Karpas-422 (cell line): ENCODE measurements at regions not wholly inside any gene's neighbourhood (a gene's known extent, or its start where the extent isn't known, plus 50 kb on each side); places are given as distances from the start of the nearest gene placed in this dataset.

ENCODE experiments used
- DNase-seq: peaks from one replicate; pipeline ENCODE4 v3.0.0-alpha.2; 2015
- H2AFZ ChIP-seq: fragments of 200-600 bp; sonication (generic); 2 replicates; pipeline ENCODE4 v1.6.1; 2014; ENCODE audit warnings: antibody characterized with exemption, low read length, mixed read lengths
- H3K27ac ChIP-seq: fragments of 200-600 bp; sonication (generic); 2 replicates; pipeline ENCODE4 v1.5.1; 2014; ENCODE audit warnings: mild to moderate bottlenecking, low read length, moderate library complexity
- H3K27me3 ChIP-seq: fragments of 200-600 bp; sonication (generic); 2 replicates; pipeline ENCODE4 v1.6.1; 2014; ENCODE audit warnings: low read length, mixed read lengths
- H3K36me3 ChIP-seq: fragments of 200-600 bp; sonication (generic); 2 replicates; pipeline ENCODE4 v1.6.1; 2014; ENCODE audit warnings: low read length, mixed read lengths; ENCODE audit not compliant: insufficient read depth
- H3K4me1 ChIP-seq: fragments of 200-600 bp; sonication (generic); 2 replicates; pipeline ENCODE4 v1.6.1; 2014; ENCODE audit warnings: mild to moderate bottlenecking, low read length, mixed read lengths
- H3K4me2 ChIP-seq: fragments of 200-600 bp; sonication (generic); 2 replicates; pipeline ENCODE4 v1.6.1; 2014; ENCODE audit warnings: low read length, low read depth, mild to moderate bottlenecking; ENCODE audit not compliant: poor library complexity, severe bottlenecking
- H3K4me3 ChIP-seq: fragments of 200-600 bp; sonication (generic); 2 replicates; pipeline ENCODE4 v1.5.1; 2014; ENCODE audit warnings: mild to moderate bottlenecking, antibody characterized with exemption, low read length, mixed read lengths
- H3K79me2 ChIP-seq: fragments of 200-600 bp; sonication (generic); 2 replicates; pipeline ENCODE4 v1.6.1; 2014; ENCODE audit warnings: mild to moderate bottlenecking, low read length, mixed read lengths
- H3K9ac ChIP-seq: fragments of 200-600 bp; sonication (generic); 2 replicates; pipeline ENCODE4 v1.6.0; 2014; ENCODE audit warnings: low read length
- H3K9me2 ChIP-seq: fragments of 200-600 bp; sonication (generic), shearing (Covaris generic); replicated peaks from 2 replicates; pipeline ENCODE4 v1.6.0; 2014; ENCODE audit warnings: mild to moderate bottlenecking, low read length, moderate library complexity; ENCODE audit not compliant: insufficient read depth
- H3K9me3 ChIP-seq: fragments of 300-700, 200-600 bp; sonication (generic); 2 replicates; pipeline ENCODE4 v1.6.1; 2014; ENCODE audit warnings: low read length, mixed read lengths
- H4K20me1 ChIP-seq: fragments of 200-600 bp; sonication (generic); 2 replicates; pipeline ENCODE4 v1.6.1; 2014; ENCODE audit warnings: mild to moderate bottlenecking, antibody characterized with exemption, low read length, low read depth; ENCODE audit not compliant: insufficient read depth

DNA sequence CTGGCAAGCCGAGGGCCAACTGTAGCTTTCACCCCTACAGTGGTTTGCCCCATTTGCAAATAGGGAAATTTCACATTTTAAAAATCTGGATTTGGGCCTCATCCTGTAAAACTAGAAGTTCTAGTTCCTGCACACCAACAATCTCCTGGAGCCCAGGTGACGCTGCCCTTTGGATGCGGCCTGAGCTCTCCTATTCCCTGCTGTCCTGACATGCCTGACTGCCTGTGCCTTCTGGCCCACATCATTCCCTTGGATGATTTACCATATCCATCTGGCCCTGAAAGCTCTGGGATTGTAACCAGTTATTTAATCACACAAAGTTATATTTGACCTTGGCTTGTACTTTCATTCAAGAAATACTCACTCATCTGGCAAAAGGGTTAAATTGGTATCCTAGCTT, 272.3 kb downstream of the ARRDC4 start:
- no peak overlapping the region for H2AFZ ChIP-seq
- H3K9me3 ChIP-seq = peaks cover 29% of the 10 kb centered on the region
- H3K27ac ChIP-seq = no peak overlapping the region
- no peak for DNase-seq
- H3K4me1 ChIP-seq = no peaks in the 10 kb centered on the region
- no peaks in the 10 kb centered on the region for H3K27me3 ChIP-seq
- no peaks in the 10 kb centered on the region for H3K9me2 ChIP-seq
- no peak overlapping the region for H3K9ac ChIP-seq
- H4K20me1 ChIP-seq = no peaks in the 10 kb centered on the region
- H3K36me3 ChIP-seq = no peaks in the 10 kb centered on the region
- H3K4me2 ChIP-seq = no peak overlapping the region
- H3K79me2 ChIP-seq = no peaks in the 10 kb centered on the region
- no peak overlapping the region for H3K4me3 ChIP-seq

DNA sequence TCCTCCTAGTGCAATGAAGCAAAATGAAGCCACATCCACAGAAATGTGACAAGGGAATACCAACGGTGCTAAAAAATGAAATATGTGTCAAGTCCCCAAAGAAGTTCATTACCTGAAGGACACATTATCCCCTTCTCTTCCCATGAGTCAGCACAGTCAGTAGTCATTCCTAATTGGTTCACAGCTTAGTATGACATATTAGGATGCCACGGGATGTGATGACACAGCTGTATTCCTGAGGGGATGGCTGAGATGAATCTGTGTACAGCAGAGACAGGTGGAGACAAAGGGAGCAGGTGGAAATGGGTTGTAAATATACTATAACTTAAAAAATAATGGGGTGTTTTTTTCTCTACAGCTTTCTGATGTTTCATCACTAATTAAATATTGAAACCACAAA, 273.4 kb downstream of the ARRDC4 start:
- Histone ChIP-seq H3K27ac (no peak overlapping the region), H3K27me3 (no peaks in the 10 kb centered on the region), H2AFZ (no peak overlapping the region), H3K79me2 (no peaks in the 10 kb centered on the region), H3K9me2 (no peaks in the 10 kb centered on the region), H3K4me1 (no peaks in the 10 kb centered on the region), H3K9me3 (peaks cover 22% of the 10 kb centered on the region), H3K4me2 (no peak overlapping the region), H3K4me3 (no peak overlapping the region), H4K20me1 (no peaks in the 10 kb centered on the region), H3K36me3 (no peaks in the 10 kb centered on the region), H3K9ac (no peak overlapping the region)
- DNase-seq = no peak

DNA sequence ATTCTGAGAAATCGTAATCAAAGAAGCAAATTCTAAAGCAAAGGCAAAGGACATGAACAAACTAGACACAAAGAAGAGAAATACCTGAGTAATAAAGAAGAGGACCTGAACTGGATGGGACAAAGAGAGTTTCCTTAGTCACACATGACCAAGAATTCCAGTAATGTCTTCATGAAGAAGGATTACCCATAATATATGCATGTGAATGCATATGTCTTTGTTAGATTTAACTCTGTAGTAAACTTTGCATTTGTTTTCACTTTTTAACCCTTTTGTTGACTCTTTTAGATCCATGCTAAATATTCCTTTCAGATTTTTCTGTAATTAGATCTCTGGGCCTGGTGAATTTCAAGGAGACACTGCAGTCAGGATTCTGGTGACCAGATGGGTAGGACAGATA, 279.8 kb downstream of the ARRDC4 start:
- Histone ChIP-seq H3K9ac (no peak overlapping the region), H3K36me3 (no peaks in the 10 kb centered on the region), H3K4me2 (no peak overlapping the region), H2AFZ (no peak overlapping the region), H3K4me3 (no peak overlapping the region), H3K4me1 (no peaks in the 10 kb centered on the region), H3K79me2 (no peaks in the 10 kb centered on the region), H3K27me3 (no peaks in the 10 kb centered on the region), H3K27ac (no peak overlapping the region), H4K20me1 (no peaks in the 10 kb centered on the region), H3K9me2 (no peaks in the 10 kb centered on the region), H3K9me3 (peaks cover 11% of the 10 kb centered on the region)
- no peak for DNase-seq

DNA sequence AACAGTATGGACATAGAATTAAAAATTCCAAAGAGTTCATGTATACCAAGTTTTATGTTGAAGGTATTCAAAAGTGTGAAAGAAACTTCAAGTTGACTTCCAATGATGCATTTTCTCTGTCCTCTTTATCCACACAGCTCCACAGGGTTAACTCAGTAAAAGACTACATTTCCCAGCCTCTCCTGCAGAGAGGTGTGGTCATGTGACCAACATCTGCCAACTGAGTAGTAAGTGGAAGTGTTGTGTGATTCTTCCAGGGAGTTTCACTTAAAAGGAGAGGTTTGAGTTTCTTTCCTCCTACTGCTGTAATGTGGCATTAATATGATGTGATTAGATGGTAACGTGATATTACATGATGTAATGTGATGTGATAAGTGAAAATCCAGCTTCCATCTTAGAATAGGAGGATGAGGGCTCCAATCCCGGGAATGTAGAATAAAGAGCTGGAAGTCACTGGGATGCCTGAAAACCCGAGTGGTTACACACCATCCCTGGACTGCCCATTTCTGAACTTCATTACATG, 280.6 kb downstream of the ARRDC4 start:
- H2AFZ ChIP-seq = no peak overlapping the region
- H3K9ac ChIP-seq = no peak overlapping the region
- no peaks in the 10 kb centered on the region for H3K36me3 ChIP-seq
- H3K4me2 ChIP-seq = no peak overlapping the region
- H3K79me2 ChIP-seq = no peaks in the 10 kb centered on the region
- DNase-seq = no peak
- no peak overlapping the region for H3K27ac ChIP-seq
- H3K4me1 ChIP-seq = no peaks in the 10 kb centered on the region
- peaks cover 8% of the 10 kb centered on the region for H3K9me3 ChIP-seq
- H3K9me2 ChIP-seq = no peaks in the 10 kb centered on the region
- no peaks in the 10 kb centered on the region for H4K20me1 ChIP-seq
- no peak overlapping the region for H3K4me3 ChIP-seq
- no peaks in the 10 kb centered on the region for H3K27me3 ChIP-seq

- Histone ChIP-seq H3K4me1 (no peaks in the 10 kb centered on the region), H3K9ac (no peak overlapping the region), H3K79me2 (no peaks in the 10 kb centered on the region), H3K27ac (no peak overlapping the region), H4K20me1 (no peaks in the 10 kb centered on the region), H3K27me3 (no peaks in the 10 kb centered on the region), H3K36me3 (no peaks in the 10 kb centered on the region), H3K9me2 (no peaks in the 10 kb centered on the region), H2AFZ (no peak overlapping the region), H3K4me2 (no peak overlapping the region), H3K4me3 (no peak overlapping the region), H3K9me3 (no peaks in the 10 kb centered on the region; the same call in none of the 2 replicates)
- no peak for DNase-seq
Measured at GRCh38 chr15:98257290-98257689, 296.8 kb downstream of the ARRDC4 start.

DNA sequence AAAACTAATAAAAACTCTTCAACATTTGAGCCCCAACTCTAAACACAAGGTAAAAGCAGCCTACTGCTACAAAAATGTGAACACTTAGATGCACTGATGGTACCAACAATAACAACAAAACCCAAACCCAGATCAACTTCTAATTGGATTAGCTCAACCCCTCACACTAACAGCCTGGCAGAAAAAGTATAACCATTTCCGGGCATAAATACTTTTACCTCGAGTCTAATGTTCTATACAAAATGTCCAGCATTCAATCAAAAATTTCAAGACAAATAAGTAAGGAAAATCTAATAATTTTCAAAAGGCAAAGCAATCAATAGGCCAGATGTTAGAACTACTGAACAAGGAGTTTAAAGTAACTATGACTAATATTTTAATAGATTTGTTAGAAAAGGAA, 303.3 kb downstream of the ARRDC4 start:
- DNase-seq = no peak
- H3K27ac ChIP-seq = no peak overlapping the region
- no peak overlapping the region for H2AFZ ChIP-seq
- H3K9me2 ChIP-seq = no peaks in the 10 kb centered on the region
- no peaks in the 10 kb centered on the region for H4K20me1 ChIP-seq
- H3K4me1 ChIP-seq = no peaks in the 10 kb centered on the region
- H3K27me3 ChIP-seq = no peaks in the 10 kb centered on the region
- no peaks in the 10 kb centered on the region for H3K36me3 ChIP-seq
- H3K4me3 ChIP-seq = no peak overlapping the region
- H3K9me3 ChIP-seq = no peaks in the 10 kb centered on the region; the same call in 1 of the 2 replicates
- no peaks in the 10 kb centered on the region for H3K79me2 ChIP-seq
- H3K4me2 ChIP-seq = no peak overlapping the region
- H3K9ac ChIP-seq = no peak overlapping the region

DNA sequence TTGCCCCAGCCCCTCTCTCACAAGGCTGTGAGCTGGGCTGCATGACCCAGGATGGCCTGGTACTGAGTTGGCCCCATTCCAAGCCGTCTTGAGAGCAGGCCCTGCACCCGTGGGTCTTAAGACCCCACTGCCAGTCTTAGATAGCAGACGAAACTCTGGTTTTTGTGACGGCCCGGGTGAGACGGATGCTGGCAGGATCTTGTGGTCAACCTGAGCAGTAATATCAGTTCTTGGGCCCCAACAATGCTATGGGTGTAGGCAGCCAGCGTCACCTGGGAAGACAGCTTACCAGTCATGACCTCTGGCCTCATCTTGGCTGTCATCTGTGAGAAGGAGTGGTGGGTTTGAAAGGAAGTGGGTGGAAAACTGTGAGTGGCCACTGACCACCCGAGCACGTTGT, 305.8 kb downstream of the ARRDC4 start:
- Histone ChIP-seq H3K27me3 (no peaks in the 10 kb centered on the region), H2AFZ (no peak overlapping the region), H3K9ac (no peak overlapping the region), H3K4me2 (no peak overlapping the region), H3K4me1 (no peaks in the 10 kb centered on the region), H4K20me1 (no peaks in the 10 kb centered on the region), H3K27ac (no peak overlapping the region), H3K9me2 (0 out of 2 replicates have a peak, but pooled peaks cover 1% of the 10 kb centered on the region), H3K79me2 (no peaks in the 10 kb centered on the region), H3K9me3 (no peaks in the 10 kb centered on the region), H3K4me3 (no peak overlapping the region), H3K36me3 (no peaks in the 10 kb centered on the region)
- DNase-seq = no peak

DNA sequence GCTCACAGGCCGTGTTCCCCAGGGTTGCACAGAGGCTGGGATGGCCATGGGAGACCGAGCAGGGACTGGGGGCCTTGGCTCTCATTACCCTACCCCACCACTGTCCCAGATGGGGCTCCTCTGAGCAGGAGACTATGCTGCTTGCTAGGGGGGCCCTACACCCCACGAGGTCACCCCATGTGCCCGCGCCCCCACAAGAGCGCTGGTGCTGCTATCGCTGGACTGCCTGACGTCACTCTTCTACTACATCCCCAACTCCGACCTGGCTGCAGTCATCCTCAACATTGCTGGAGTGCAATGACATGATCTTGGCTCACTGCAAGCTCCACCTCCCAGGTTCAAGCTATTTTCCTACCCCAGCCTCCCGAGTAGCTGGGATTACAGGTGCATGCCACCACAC, 307.7 kb downstream of the ARRDC4 start:
- H3K27me3 ChIP-seq = no peaks in the 10 kb centered on the region
- no peaks in the 10 kb centered on the region for H3K9me3 ChIP-seq
- no peaks in the 10 kb centered on the region for H3K4me1 ChIP-seq
- no peak overlapping the region for H3K4me3 ChIP-seq
- no peak for DNase-seq
- no peaks in the 10 kb centered on the region for H3K79me2 ChIP-seq
- no peak overlapping the region for H2AFZ ChIP-seq
- H3K27ac ChIP-seq = no peak overlapping the region
- no peak overlapping the region for H3K4me2 ChIP-seq
- H3K36me3 ChIP-seq = no peaks in the 10 kb centered on the region
- no peak overlapping the region for H3K9ac ChIP-seq
- H3K9me2 ChIP-seq = 0 out of 2 replicates have a peak, but pooled peaks cover 3% of the 10 kb centered on the region
- H4K20me1 ChIP-seq = no peaks in the 10 kb centered on the region

GRCh38 chr15:98272625-98273024, 312.1 kb downstream of the ARRDC4 start:
- H3K9ac ChIP-seq = no peak overlapping the region
- DNase-seq = no peak
- no peak overlapping the region for H3K4me3 ChIP-seq
- no peaks in the 10 kb centered on the region for H4K20me1 ChIP-seq
- H3K9me3 ChIP-seq = no peaks in the 10 kb centered on the region; the same call in 1 of the 2 replicates
- no peaks in the 10 kb centered on the region for H3K4me1 ChIP-seq
- H3K27ac ChIP-seq = no peak overlapping the region
- H3K79me2 ChIP-seq = no peaks in the 10 kb centered on the region
- no peaks in the 10 kb centered on the region for H3K27me3 ChIP-seq
- no peak overlapping the region for H3K4me2 ChIP-seq
- no peak overlapping the region for H2AFZ ChIP-seq
- no peaks in the 10 kb centered on the region for H3K36me3 ChIP-seq
- 0 out of 2 replicates have a peak, but pooled peaks cover 3% of the 10 kb centered on the region for H3K9me2 ChIP-seq
